ENCODE measurements at regions not wholly inside any gene's neighbourhood (a gene's known extent, or its start where the extent isn't known, plus 50 kb on each side); places are given as distances from the start of the nearest gene placed in this dataset.
"Not testable (repeated sequence)": the region's sequence is repeated elsewhere in the genome, so short reads cannot be mapped to it uniquely, and the experiment has no call there.

- Histone ChIP-seq H3K9me3 (no peaks in the 10 kb centered on the region), H3K4me3 (no peak overlapping the region), H3K27me3 (no peaks in the 10 kb centered on the region), H3K27ac (no peak overlapping the region), H3K36me3 (no peaks in the 10 kb centered on the region), H3K4me1 (no peaks in the 10 kb centered on the region)
- WGBS, 2 donors, result 76 to 84% methylated on average over 4 of the region's 4 CpGs
- TF ChIP-seq, protein P1, sequence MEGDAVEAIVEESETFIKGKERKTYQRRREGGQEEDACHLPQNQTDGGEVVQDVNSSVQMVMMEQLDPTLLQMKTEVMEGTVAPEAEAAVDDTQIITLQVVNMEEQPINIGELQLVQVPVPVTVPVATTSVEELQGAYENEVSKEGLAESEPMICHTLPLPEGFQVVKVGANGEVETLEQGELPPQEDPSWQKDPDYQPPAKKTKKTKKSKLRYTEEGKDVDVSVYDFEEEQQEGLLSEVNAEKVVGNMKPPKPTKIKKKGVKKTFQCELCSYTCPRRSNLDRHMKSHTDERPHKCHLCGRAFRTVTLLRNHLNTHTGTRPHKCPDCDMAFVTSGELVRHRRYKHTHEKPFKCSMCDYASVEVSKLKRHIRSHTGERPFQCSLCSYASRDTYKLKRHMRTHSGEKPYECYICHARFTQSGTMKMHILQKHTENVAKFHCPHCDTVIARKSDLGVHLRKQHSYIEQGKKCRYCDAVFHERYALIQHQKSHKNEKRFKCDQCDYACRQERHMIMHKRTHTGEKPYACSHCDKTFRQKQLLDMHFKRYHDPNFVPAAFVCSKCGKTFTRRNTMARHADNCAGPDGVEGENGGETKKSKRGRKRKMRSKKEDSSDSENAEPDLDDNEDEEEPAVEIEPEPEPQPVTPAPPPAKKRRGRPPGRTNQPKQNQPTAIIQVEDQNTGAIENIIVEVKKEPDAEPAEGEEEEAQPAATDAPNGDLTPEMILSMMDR (IDR thresholded peaks at IDR 0.05), result no peak
- no peak for DNase-seq
- intact Hi-C loops (cut with DNase I), result no loop called here
Observed at GRCh38 chr2:95759481-95760246, 167.9 kb downstream of the TRIM43 start.

- TF ChIP-seq POLR2A (IDR thresholded peaks at IDR 0.05), result no peak
- TF ChIP-seq, protein P1 (IDR thresholded peaks at IDR 0.05), result no peak
- H3K9me3 ChIP-seq, result no peaks in the 10 kb centered on the region
- H3K4me1 ChIP-seq, result no peaks in the 10 kb centered on the region
- intact Hi-C loops (cut with DNase I), result no loop called here
- H3K36me3 ChIP-seq, result no peaks in the 10 kb centered on the region
- no peak overlapping the region for H3K4me3 ChIP-seq
- no peaks in the 10 kb centered on the region for H3K27me3 ChIP-seq
- no peak overlapping the region for H3K27ac ChIP-seq
- no peak for DNase-seq
- 43 to 62% methylated on average over 2 to 3 of the region's 11 CpGs for WGBS, 2 donors
Observed at GRCh38 chr2:95760806-95761525, 169.2 kb downstream of the TRIM43 start.

DNA sequence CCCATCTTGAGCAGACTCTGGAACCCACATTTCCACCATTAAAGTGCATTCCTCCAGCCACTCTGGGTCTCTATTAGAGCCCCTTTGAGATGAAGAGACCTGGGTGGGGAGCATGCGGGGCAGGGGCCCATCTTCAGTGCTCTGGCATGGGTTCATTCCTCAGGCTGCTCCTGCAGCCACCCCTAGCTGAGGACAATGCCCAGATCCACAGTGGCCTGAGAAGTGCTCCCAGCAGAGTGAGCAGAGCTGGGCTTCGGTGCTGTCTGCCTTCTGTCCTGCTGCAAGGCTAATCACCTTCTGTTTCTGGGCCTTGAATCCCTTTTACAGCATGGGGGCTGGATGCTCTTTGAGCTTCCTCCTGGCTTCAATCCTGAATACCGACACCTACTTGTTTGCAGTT, 169.8 kb downstream of the TRIM43 start:
- no peaks in the 10 kb centered on the region for H3K4me1 ChIP-seq
- no peaks in the 10 kb centered on the region for H3K27me3 ChIP-seq
- H3K27ac ChIP-seq, result no peak overlapping the region
- no peaks in the 10 kb centered on the region for H3K9me3 ChIP-seq
- intact Hi-C loops (cut with DNase I), result no loop called here
- TF ChIP-seq, protein P1 (IDR thresholded peaks at IDR 0.05), result no peak
- TF ChIP-seq POLR2A (IDR thresholded peaks at IDR 0.05), result no peak
- H3K36me3 ChIP-seq, result no peaks in the 10 kb centered on the region
- H3K4me3 ChIP-seq, result no peak overlapping the region
- WGBS, 2 donors, result 57 to 77% methylated on average over 2 of the region's 3 CpGs
- DNase-seq, result no peak

DNA sequence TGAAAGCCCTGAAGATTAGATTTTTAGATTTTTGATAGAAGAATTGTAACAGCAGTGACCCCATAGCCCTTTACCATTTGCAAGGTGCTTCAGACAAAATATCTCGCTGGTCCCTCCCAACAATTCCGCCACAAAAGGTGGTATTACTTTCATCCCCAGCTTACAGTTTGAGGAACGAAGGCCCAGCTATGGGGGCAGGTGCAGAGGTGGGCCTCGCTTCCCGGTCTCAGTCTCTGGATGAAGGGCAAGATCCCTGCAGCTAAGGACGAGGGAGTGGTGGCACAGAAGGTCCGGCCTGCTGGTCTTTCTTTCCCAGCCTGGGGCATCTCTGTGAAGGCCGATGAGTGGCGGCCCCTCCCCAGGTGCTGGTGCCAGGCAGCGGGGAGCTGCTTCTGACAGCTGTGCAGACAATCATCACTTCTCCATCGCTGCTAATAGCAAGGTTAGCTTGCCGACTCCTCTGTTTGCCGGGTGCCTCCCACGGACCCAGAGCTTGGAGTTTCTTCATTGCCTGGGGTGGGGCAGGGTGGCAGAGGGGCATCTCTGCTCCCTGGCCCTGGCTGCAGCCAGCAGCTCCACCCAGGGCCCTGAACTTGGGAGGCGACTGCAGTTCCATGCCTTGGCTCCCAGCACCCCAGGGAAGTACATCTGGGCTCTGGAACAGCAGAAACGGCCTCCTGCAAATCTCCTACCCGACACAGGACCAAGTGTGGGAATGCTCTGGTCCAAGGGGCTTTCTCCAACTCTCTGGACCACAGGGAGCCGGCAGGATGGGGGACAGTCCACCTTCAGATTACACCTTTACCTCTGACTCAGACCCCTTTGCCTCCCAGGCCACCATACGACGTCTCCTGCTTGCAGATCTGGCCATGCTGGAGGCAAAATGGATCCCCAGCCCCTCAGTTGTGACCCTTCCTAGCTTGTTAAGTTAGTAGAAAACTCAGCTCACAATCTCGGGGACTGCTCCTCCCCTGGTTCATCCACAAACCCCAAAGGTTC, 170.5 kb downstream of the TRIM43 start:
- intact Hi-C loops (cut with DNase I); H3K27me3 ChIP-seq; H3K36me3 ChIP-seq; H3K9me3 ChIP-seq; H3K4me1 ChIP-seq; H3K4me3 ChIP-seq; H3K27ac ChIP-seq; DNase-seq: not testable (repeated sequence)
- WGBS, 2 donors, result 76 to 90% methylated on average over 4 to 11 of the region's 21 CpGs

DNA sequence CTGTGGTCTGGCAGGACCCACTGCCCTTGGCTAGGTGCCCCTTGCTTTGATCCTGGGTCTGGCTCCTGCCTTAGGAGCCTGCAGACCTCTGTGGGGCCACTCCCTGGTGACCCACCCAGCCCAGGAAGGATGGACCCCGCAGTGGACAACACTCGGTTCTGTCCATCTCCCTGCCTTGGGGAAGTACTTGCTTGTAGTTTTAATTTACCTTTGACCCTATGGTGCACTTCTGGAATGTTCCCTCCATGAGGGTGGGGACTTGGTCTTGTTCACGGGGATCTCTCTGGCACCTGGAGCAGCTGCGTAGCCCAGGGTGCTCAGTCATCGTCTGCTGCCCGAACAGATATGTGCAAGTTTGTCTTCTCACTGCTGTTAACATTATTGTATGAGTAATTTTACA, 171.3 kb downstream of the TRIM43 start:
- H3K4me3 ChIP-seq; H3K36me3 ChIP-seq; H3K9me3 ChIP-seq; H3K27me3 ChIP-seq; H3K4me1 ChIP-seq; DNase-seq; H3K27ac ChIP-seq; intact Hi-C loops (cut with DNase I): not testable (repeated sequence)
- 59 to 82% methylated on average over 5 to 6 of the region's 6 CpGs for WGBS, 2 donors

DNA sequence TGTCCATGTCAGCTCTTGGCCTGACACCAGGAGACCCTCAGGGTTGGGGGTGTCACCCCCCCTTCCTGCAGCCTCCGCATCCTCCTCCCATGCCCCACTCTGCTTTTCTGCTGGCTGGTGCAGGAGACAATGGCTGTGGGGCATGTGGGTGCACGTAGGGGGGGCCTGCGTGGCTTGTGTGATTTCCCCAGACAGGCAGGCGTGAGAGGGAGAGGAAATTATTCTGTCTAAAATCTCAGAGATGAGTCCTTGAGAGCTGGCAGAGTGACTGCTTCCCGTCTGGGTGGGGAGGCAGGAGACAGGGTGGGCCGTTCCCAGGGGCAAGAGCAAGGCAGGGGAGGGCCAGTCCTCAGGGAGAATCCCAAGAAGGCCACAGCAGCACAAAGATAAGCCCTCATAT, 173.2 kb downstream of the TRIM43 start:
- DNase-seq; H3K9me3 ChIP-seq; H3K4me3 ChIP-seq; H3K27ac ChIP-seq; intact Hi-C loops (cut with DNase I); H3K36me3 ChIP-seq; H3K4me1 ChIP-seq; H3K27me3 ChIP-seq: not testable (repeated sequence)
- 40% methylated on average over 1 of the region's 6 CpGs; no CpG with 5 or more reads in 1 of the 2 donors for WGBS, 2 donors

GRCh38 chr2:95765925-95766910, 174.4 kb downstream of the TRIM43 start:
- intact Hi-C loops (cut with DNase I); DNase-seq; H3K36me3 ChIP-seq; H3K27me3 ChIP-seq; H3K4me1 ChIP-seq; H3K27ac ChIP-seq; H3K9me3 ChIP-seq; H3K4me3 ChIP-seq: not testable (repeated sequence)
- 71 to 73% methylated on average over 5 to 7 of the region's 11 CpGs for WGBS, 2 donors

- H3K36me3 ChIP-seq; intact Hi-C loops (cut with DNase I); H3K27me3 ChIP-seq; H3K4me1 ChIP-seq; H3K4me3 ChIP-seq; DNase-seq; H3K27ac ChIP-seq; H3K9me3 ChIP-seq: not testable (repeated sequence)
- 40 to 63% methylated on average over 1 to 4 of the region's 4 CpGs for WGBS, 2 donors
Observed at GRCh38 chr2:95767531-95767930, 175.7 kb downstream of the TRIM43 start.
